ENCODE measurements at regions not wholly inside any gene's neighbourhood (a gene's known extent, or its start where the extent isn't known, plus 50 kb on each side); places are given as distances from the start of the nearest gene placed in this dataset.

DNA sequence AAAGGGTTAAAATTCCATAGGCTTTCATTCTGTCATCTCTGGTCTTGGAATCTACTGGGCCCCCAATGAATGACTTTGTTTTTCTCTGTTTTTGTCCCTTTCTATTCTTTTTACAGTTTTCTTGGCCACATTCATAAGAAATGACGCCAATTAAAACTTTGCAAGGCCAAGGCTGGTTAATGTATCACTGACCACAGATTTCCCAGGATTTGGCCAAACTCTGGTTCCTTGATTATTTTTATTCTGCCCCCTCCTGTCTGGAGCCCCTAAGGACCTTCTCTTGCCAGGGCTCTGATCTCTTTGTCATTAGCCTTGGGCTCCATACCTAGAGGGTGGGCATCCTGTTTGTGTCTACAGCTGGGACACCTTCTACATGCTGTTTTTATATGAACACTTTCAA lies 388.9 kb upstream of the PAPPA start:
- TF ChIP-seq, protein P1, sequence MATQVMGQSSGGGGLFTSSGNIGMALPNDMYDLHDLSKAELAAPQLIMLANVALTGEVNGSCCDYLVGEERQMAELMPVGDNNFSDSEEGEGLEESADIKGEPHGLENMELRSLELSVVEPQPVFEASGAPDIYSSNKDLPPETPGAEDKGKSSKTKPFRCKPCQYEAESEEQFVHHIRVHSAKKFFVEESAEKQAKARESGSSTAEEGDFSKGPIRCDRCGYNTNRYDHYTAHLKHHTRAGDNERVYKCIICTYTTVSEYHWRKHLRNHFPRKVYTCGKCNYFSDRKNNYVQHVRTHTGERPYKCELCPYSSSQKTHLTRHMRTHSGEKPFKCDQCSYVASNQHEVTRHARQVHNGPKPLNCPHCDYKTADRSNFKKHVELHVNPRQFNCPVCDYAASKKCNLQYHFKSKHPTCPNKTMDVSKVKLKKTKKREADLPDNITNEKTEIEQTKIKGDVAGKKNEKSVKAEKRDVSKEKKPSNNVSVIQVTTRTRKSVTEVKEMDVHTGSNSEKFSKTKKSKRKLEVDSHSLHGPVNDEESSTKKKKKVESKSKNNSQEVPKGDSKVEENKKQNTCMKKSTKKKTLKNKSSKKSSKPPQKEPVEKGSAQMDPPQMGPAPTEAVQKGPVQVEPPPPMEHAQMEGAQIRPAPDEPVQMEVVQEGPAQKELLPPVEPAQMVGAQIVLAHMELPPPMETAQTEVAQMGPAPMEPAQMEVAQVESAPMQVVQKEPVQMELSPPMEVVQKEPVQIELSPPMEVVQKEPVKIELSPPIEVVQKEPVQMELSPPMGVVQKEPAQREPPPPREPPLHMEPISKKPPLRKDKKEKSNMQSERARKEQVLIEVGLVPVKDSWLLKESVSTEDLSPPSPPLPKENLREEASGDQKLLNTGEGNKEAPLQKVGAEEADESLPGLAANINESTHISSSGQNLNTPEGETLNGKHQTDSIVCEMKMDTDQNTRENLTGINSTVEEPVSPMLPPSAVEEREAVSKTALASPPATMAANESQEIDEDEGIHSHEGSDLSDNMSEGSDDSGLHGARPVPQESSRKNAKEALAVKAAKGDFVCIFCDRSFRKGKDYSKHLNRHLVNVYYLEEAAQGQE (IDR thresholded peaks at IDR 0.05; ENCODE audit: low read depth): no peak
- no peak for TF ChIP-seq TCF12 (IDR thresholded peaks at IDR 0.05; ENCODE audit: low read depth)
- TF ChIP-seq TEAD4 (IDR thresholded peaks at IDR 0.05): no peak
- TF ChIP-seq CEBPB (IDR thresholded peaks at IDR 0.05): no peak
- no peak for TF ChIP-seq YY1 (IDR thresholded peaks at IDR 0.05; ENCODE audit: low read depth)
- TF ChIP-seq, protein P2, sequence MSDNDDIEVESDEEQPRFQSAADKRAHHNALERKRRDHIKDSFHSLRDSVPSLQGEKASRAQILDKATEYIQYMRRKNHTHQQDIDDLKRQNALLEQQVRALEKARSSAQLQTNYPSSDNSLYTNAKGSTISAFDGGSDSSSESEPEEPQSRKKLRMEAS (IDR thresholded peaks at IDR 0.05): no peak
- TF ChIP-seq TAF1 (IDR thresholded peaks at IDR 0.05; ENCODE audit: low read depth): no peak
- no peak for TF ChIP-seq FOXM1 (IDR thresholded peaks at IDR 0.05; ENCODE audit: borderline replicate concordance, low read depth)
- no peak for TF ChIP-seq EP300 (IDR thresholded peaks at IDR 0.05; ENCODE audit: borderline replicate concordance)

DNA sequence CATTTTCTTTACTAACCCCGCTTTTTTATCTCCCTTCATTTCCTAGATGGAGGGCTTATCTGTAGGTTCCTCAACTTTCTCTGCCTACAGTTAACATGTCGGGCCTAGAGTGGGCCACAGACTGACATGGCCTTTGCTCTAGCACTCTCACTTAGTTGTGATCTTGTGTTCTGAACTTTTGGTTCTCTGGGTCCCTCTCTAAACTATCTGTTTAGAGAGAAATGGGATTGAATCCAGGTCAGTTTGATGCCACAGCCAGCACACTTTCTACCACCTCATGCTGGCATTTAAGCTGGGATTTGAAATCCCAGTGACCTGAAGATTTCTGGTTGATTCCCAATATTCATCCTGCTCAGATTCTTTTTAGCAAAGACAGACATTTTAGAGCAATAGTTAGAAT lies 388.5 kb upstream of the PAPPA start:
- TF ChIP-seq TEAD4 (IDR thresholded peaks at IDR 0.05) (no peak), EP300 (IDR thresholded peaks at IDR 0.05; ENCODE audit: borderline replicate concordance) (no peak), CREB1 (IDR thresholded peaks at IDR 0.05; ENCODE audit: low read depth) (no peak), YY1 (IDR thresholded peaks at IDR 0.05; ENCODE audit: low read depth) (no peak), CEBPB (IDR thresholded peaks at IDR 0.05) (no peak), TAF1 (IDR thresholded peaks at IDR 0.05; ENCODE audit: low read depth) (no peak), NFIC (IDR thresholded peaks at IDR 0.05) (no peak), ZBTB7A (IDR thresholded peaks at IDR 0.05; ENCODE audit: low read depth) (no peak), FOXM1 (IDR thresholded peaks at IDR 0.05; ENCODE audit: borderline replicate concordance, low read depth) (no peak), RAD21 (IDR thresholded peaks at IDR 0.05; ENCODE audit: low read depth) (no peak), TCF12 (IDR thresholded peaks at IDR 0.05; ENCODE audit: low read depth) (no peak), EGR1 (IDR thresholded peaks at IDR 0.05) (no peak)
- TF ChIP-seq, protein P1 (IDR thresholded peaks at IDR 0.05; ENCODE audit: low read depth): no peak
- TF ChIP-seq, protein P3, sequence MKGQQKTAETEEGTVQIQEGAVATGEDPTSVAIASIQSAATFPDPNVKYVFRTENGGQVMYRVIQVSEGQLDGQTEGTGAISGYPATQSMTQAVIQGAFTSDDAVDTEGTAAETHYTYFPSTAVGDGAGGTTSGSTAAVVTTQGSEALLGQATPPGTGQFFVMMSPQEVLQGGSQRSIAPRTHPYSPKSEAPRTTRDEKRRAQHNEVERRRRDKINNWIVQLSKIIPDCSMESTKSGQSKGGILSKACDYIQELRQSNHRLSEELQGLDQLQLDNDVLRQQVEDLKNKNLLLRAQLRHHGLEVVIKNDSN (IDR thresholded peaks at IDR 0.05): no peak
- TF ChIP-seq, protein P2 (IDR thresholded peaks at IDR 0.05): no peak

DNA sequence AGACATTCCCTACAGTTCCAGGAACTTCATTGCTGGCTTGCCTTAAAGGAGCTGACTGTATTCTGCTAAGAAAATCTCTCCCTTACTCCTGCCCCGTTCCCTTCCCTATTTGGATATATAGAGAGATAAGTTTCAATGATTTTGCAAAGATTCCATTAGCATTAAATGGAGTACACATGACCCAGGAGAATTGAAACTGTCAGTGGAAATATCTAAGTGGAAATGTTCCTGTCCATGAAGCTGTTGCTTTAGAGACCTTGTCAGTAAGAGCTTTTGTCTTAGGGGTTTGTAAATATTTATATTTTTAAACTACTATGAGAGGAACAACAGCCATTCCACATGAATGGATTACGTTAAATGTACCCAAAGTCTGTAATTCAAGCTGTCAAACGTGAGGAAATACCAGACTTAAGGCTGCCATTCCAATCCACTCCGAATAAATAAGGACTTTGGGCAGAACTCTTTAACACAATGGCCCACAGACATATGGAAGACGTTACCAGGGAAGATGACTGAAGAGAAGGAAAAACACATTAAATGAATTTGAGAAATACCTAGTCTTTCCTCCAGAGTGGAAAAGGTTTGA lies 387.1 kb upstream of the PAPPA start:
- TF ChIP-seq, protein P1 (IDR thresholded peaks at IDR 0.05; ENCODE audit: low read depth): no peak

DNA sequence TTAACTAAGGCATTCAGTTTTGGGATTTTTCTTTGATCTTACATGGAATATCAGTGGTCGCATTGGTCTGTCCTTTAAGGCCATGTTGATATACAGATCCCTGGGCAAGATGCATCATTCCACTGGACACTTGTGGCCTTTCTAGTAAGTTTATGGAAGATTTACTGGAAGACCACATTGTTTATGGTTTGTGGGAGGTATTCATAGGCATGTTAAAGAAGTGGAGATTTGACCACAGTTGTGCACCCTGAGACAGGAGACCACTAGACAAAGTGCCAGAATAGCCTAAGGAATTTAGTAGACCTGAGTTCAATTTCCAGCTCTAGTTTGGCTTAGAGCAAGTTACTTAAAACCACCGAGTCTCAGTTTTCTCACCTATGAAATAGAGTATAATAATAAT lies 383.1 kb upstream of the PAPPA start:
- TF ChIP-seq, protein P1 (IDR thresholded peaks at IDR 0.05; ENCODE audit: low read depth): no peak
- TF ChIP-seq YY1 (IDR thresholded peaks at IDR 0.05; ENCODE audit: low read depth) (no peak), TEAD4 (IDR thresholded peaks at IDR 0.05) (no peak), EGR1 (IDR thresholded peaks at IDR 0.05) (no peak), EP300 (IDR thresholded peaks at IDR 0.05; ENCODE audit: borderline replicate concordance) (no peak), CEBPB (IDR thresholded peaks at IDR 0.05) (no peak), TAF1 (IDR thresholded peaks at IDR 0.05; ENCODE audit: low read depth) (no peak), TCF12 (IDR thresholded peaks at IDR 0.05; ENCODE audit: low read depth) (no peak), FOXM1 (IDR thresholded peaks at IDR 0.05; ENCODE audit: borderline replicate concordance, low read depth) (no peak), NFIC (IDR thresholded peaks at IDR 0.05) (no peak), CREB1 (IDR thresholded peaks at IDR 0.05; ENCODE audit: low read depth) (no peak), ZBTB7A (IDR thresholded peaks at IDR 0.05; ENCODE audit: low read depth) (no peak), RAD21 (IDR thresholded peaks at IDR 0.05; ENCODE audit: low read depth) (no peak)
- TF ChIP-seq, protein P2 (IDR thresholded peaks at IDR 0.05): no peak
